ENCODE measurements at regions not wholly inside any gene's neighbourhood (a gene's known extent, or its start where the extent isn't known, plus 50 kb on each side); places are given as distances from the start of the nearest gene placed in this dataset.

DNA sequence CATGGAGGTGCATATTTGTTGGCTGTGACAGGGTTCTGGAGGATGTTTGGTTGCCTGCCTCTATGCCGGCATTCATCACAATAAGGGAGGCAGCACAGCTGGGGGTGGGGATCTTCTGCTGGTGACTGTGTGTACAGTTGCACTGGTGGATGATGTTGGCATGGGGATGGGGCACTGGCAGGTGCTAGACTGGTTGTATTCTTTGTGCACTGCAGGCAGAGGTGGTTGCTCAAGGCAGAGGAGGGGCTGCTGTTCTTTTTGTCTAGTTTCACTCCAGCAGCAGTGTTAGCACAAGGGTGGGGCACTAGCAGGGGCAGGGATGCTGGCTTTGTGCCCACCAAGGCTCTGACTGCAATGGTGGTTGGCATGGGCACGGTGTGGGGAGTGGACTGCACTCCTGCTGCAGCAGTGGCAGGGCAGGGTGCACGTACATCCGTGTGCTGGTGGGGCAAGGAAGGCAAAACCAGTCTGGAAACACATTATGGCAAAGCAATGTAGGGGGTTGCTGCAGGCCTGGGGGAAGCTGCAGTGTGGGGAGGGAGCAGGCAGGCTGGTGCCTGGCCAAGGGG, 69.3 kb downstream of the ISOC1 start:
- POLR2A ChIA-PET: interaction anchor here (0.6 kb wide), 1 partner anchor 195 kb away, joined by 3 read pairs; no protein-coding TSS in a partner anchor
- CTCF ChIA-PET: no interaction called here
- TF ChIP-seq, protein P1, sequence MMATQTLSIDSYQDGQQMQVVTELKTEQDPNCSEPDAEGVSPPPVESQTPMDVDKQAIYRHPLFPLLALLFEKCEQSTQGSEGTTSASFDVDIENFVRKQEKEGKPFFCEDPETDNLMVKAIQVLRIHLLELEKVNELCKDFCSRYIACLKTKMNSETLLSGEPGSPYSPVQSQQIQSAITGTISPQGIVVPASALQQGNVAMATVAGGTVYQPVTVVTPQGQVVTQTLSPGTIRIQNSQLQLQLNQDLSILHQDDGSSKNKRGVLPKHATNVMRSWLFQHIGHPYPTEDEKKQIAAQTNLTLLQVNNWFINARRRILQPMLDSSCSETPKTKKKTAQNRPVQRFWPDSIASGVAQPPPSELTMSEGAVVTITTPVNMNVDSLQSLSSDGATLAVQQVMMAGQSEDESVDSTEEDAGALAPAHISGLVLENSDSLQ (IDR thresholded peaks at IDR 0.05): no peak
- TF ChIP-seq FOXM1 (IDR thresholded peaks at IDR 0.05; ENCODE audit: borderline replicate concordance) (no peak), L3MBTL2 (conservative IDR thresholded peaks at IDR 0.05) (no peak), LEF1 (IDR thresholded peaks at IDR 0.05; ENCODE audit: borderline replicate concordance) (no peak), ZNF384 (IDR thresholded peaks at IDR 0.05) (no peak), NFRKB (IDR thresholded peaks at IDR 0.05) (no peak), FOXK2 (IDR thresholded peaks at IDR 0.05) (no peak), BHLHE40 (IDR thresholded peaks at IDR 0.05; ENCODE audit: borderline replicate concordance) (no peak), ARNT (IDR thresholded peaks at IDR 0.05) (no peak), TARDBP (IDR thresholded peaks at IDR 0.05) (no peak), SP1 (IDR thresholded peaks at IDR 0.05) (no peak)
- no peak for DNase-seq (ENCODE audit: extremely low spot score)

DNA sequence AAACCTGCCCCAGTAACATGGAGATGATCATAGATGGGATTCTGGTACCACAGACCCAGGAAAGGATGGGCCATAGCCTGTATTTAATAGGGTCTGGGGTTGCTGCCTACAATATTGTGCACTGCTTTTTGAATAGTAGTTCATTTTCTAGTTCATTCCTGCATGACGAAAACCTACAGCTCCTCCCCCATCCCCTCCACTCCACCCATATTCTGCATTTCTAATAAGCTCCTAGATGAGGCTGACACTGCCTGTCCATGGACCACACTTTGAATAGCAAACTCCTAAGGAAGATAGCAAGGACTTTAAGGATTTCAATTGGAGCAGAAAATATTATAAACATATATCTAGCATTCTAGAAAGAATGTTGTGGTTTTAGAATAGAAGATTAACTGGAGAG, 75.5 kb downstream of the ISOC1 start:
- ChIA-PET POLR2A (no interaction called here), CTCF (no interaction called here)
- TF ChIP-seq, protein P1 (IDR thresholded peaks at IDR 0.05): no peak
- no peak for TF ChIP-seq ZNF384 (IDR thresholded peaks at IDR 0.05)
- TF ChIP-seq LEF1 (IDR thresholded peaks at IDR 0.05; ENCODE audit: borderline replicate concordance): no peak
- TF ChIP-seq HDGF (IDR thresholded peaks at IDR 0.05; ENCODE audit: borderline replicate concordance): no peak
- no peak for TF ChIP-seq CTBP1 (IDR thresholded peaks at IDR 0.05; ENCODE audit: borderline replicate concordance)
- TF ChIP-seq SP1 (IDR thresholded peaks at IDR 0.05): no peak
- TF ChIP-seq FOXA1 (IDR thresholded peaks at IDR 0.05): no peak
- TF ChIP-seq FOXK2 (IDR thresholded peaks at IDR 0.05): no peak
- TF ChIP-seq TARDBP (IDR thresholded peaks at IDR 0.05): no peak
- no peak for TF ChIP-seq SUZ12 (IDR thresholded peaks at IDR 0.05)
- no peak for TF ChIP-seq FOXM1 (IDR thresholded peaks at IDR 0.05; ENCODE audit: borderline replicate concordance)
- TF ChIP-seq ELF4 (IDR thresholded peaks at IDR 0.05): no peak
- no peak for TF ChIP-seq ARNT (IDR thresholded peaks at IDR 0.05)
- no peak for DNase-seq (ENCODE audit: extremely low spot score)

DNA sequence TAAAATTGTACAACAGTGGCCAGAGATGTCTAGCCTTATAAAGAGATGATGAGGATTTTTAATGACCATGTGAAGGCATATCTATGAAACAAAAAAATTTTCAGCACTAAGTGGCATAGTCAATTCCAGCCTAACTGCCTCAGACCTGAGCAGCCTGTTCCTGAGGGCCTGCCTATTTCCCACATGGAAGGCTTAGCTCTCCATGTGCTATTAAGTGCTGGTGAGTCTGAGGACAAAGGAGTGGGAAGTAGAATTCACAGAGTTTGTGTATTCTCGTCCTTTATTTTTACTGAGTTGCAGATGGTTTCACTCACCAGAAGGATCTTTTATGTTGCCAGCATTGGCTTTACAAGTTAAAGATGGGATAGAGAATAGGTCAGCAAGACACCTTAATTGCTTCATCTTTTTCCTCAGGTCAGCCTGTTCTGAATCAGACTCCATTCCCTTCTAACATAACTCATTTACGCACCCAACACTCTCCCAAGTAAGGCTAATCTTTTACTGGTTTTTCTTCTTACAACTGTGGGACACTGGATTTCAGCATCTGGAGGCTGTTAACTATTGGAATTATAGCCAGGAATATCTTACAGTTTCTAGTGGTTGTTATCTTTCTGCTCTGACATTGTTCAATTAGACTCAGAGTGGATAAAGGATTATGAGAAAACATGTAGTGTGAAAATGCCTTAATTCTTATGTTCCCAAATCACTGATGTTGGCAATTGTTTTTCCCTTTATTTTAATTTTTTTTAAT, 76.8 kb downstream of the ISOC1 start:
- CTCF ChIA-PET: no interaction called here
- no peak for DNase-seq (ENCODE audit: extremely low spot score)
- POLR2A ChIA-PET: no interaction called here
- no peak for TF ChIP-seq FOXK2 (IDR thresholded peaks at IDR 0.05)
- no peak for TF ChIP-seq ELF4 (IDR thresholded peaks at IDR 0.05)
- TF ChIP-seq BHLHE40 (IDR thresholded peaks at IDR 0.05; ENCODE audit: borderline replicate concordance): no peak
- TF ChIP-seq SUZ12 (IDR thresholded peaks at IDR 0.05): no peak

DNA sequence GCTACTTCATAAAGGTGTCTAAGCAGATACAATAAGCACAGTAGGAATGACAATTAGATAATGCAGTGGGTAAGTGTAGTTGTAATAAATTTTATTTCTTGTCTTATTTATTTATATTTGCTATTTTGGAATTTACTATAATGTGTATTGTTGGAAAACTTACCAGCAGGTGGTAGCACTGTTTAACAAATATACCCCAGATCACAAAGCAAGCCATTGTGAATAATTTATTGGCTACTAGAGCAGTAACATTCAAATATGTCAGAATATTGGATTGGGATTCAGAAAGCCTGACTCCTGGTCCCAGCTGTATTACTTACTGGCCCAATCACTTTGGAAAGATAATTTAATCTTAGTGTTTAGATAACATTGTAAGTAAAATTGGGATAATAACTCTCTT, 78.0 kb downstream of the ISOC1 start:
- no peak for TF ChIP-seq FOXM1 (IDR thresholded peaks at IDR 0.05; ENCODE audit: borderline replicate concordance)
- TF ChIP-seq LEF1 (IDR thresholded peaks at IDR 0.05; ENCODE audit: borderline replicate concordance): no peak
- TF ChIP-seq SP1 (IDR thresholded peaks at IDR 0.05): no peak
- no peak for TF ChIP-seq TARDBP (IDR thresholded peaks at IDR 0.05)
- TF ChIP-seq L3MBTL2 (conservative IDR thresholded peaks at IDR 0.05): no peak
- no peak for TF ChIP-seq ZNF384 (IDR thresholded peaks at IDR 0.05)
- no peak for TF ChIP-seq ELF4 (IDR thresholded peaks at IDR 0.05)
- no peak for TF ChIP-seq CTBP1 (IDR thresholded peaks at IDR 0.05; ENCODE audit: borderline replicate concordance)
- no peak for TF ChIP-seq FOXK2 (IDR thresholded peaks at IDR 0.05)
- no peak for TF ChIP-seq NFRKB (IDR thresholded peaks at IDR 0.05)
- DNase-seq (ENCODE audit: extremely low spot score): no peak
- ChIA-PET CTCF (no interaction called here), POLR2A (no interaction called here)

DNA sequence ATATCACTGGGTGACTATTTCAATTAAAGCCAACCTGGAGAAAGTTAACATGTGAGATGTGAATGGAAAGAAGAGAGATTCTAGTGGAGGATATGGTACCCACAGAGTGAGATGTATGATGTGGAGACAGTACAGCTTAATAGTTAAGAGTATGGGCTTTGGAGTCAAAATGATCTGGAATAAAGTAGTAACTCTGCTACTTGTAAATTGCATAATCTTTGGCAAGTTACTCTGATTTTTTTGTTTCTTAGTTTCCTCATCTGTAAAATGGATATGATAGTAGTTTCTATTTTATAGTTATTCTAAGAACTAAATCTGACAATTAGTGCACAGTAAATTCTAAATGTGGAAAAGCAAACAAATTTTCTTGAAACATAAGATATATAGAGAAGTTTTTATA, 79.2 kb downstream of the ISOC1 start:
- CTCF ChIA-PET: no interaction called here
- no peak for DNase-seq (ENCODE audit: extremely low spot score)
- TF ChIP-seq CTBP1 (IDR thresholded peaks at IDR 0.05; ENCODE audit: borderline replicate concordance) (no peak), HDGF (IDR thresholded peaks at IDR 0.05; ENCODE audit: borderline replicate concordance) (no peak), FOXA1 (IDR thresholded peaks at IDR 0.05) (no peak), SP1 (IDR thresholded peaks at IDR 0.05) (no peak), FOXM1 (IDR thresholded peaks at IDR 0.05; ENCODE audit: borderline replicate concordance) (no peak), L3MBTL2 (conservative IDR thresholded peaks at IDR 0.05) (no peak), ARNT (IDR thresholded peaks at IDR 0.05) (no peak)
- TF ChIP-seq, protein P1 (IDR thresholded peaks at IDR 0.05): no peak
- POLR2A ChIA-PET: no interaction called here

DNA sequence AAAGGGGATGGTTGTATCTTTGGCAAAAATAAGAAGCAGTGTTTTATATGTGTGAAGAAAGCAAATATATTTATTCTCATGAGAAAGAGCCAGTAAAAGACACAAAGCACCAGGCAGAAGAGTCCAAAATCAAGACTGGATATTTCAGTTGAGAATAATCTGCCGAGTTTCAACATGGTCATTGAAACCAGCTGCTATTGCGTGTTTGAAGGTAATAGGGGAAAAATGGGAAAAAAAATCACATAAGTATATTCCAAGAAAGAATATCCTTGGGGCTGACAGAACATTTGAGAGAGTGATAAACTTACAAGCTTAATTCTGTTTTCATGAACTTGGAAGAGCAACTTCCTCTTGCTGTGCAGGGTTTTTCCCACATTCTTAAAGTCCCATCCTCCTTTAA, 79.9 kb downstream of the ISOC1 start:
- TF ChIP-seq BHLHE40 (IDR thresholded peaks at IDR 0.05; ENCODE audit: borderline replicate concordance): no peak
- no peak for TF ChIP-seq ARNT (IDR thresholded peaks at IDR 0.05)
- no peak for TF ChIP-seq HDGF (IDR thresholded peaks at IDR 0.05; ENCODE audit: borderline replicate concordance)
- TF ChIP-seq L3MBTL2 (conservative IDR thresholded peaks at IDR 0.05): no peak
- TF ChIP-seq, protein P1 (IDR thresholded peaks at IDR 0.05): no peak
- TF ChIP-seq NFRKB (IDR thresholded peaks at IDR 0.05): no peak
- TF ChIP-seq FOXM1 (IDR thresholded peaks at IDR 0.05; ENCODE audit: borderline replicate concordance): no peak
- no peak for TF ChIP-seq SUZ12 (IDR thresholded peaks at IDR 0.05)
- no peak for TF ChIP-seq ELF4 (IDR thresholded peaks at IDR 0.05)
- TF ChIP-seq CTBP1 (IDR thresholded peaks at IDR 0.05; ENCODE audit: borderline replicate concordance): no peak
- TF ChIP-seq ZNF384 (IDR thresholded peaks at IDR 0.05): no peak
- TF ChIP-seq SP1 (IDR thresholded peaks at IDR 0.05): no peak
- no peak for TF ChIP-seq FOXK2 (IDR thresholded peaks at IDR 0.05)
- TF ChIP-seq TARDBP (IDR thresholded peaks at IDR 0.05): no peak
- TF ChIP-seq LEF1 (IDR thresholded peaks at IDR 0.05; ENCODE audit: borderline replicate concordance): no peak
- CTCF ChIA-PET: no interaction called here
- POLR2A ChIA-PET: no interaction called here
- DNase-seq (ENCODE audit: extremely low spot score): no peak
